ENCODE measurements at regions not wholly inside any gene's neighbourhood (a gene's known extent, or its start where the extent isn't known, plus 50 kb on each side); places are given as distances from the start of the nearest gene placed in this dataset.

DNA sequence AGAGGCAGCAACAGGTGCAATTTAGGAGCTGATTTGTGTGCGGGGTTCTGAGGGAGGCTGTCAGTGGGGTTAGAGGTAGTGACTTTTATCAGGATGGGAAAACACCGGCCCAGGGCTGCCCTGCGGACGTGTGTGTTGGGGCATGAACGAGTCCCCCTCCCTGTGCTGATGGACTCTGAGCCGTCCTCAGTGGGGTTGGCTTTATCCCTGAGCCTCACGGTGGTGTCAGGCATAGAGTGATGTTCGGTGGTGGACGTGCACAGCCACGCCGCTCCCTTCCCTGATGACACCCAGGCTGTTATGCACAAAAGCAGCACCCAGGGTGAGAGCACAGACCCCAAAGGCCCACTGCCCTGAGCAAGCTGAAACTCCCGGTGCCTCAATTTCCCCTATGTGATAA lies 809.1 kb downstream of the BRD1 start:
- no peaks in the 10 kb centered on the region for H3K27me3 ChIP-seq (ENCODE audit: insufficient read depth, poor library complexity, severe bottlenecking)
- DNase-seq (ENCODE audit: low read depth in 1 of 2, low spot score in 1 of 2): no peak
- TF ChIP-seq, protein P1, sequence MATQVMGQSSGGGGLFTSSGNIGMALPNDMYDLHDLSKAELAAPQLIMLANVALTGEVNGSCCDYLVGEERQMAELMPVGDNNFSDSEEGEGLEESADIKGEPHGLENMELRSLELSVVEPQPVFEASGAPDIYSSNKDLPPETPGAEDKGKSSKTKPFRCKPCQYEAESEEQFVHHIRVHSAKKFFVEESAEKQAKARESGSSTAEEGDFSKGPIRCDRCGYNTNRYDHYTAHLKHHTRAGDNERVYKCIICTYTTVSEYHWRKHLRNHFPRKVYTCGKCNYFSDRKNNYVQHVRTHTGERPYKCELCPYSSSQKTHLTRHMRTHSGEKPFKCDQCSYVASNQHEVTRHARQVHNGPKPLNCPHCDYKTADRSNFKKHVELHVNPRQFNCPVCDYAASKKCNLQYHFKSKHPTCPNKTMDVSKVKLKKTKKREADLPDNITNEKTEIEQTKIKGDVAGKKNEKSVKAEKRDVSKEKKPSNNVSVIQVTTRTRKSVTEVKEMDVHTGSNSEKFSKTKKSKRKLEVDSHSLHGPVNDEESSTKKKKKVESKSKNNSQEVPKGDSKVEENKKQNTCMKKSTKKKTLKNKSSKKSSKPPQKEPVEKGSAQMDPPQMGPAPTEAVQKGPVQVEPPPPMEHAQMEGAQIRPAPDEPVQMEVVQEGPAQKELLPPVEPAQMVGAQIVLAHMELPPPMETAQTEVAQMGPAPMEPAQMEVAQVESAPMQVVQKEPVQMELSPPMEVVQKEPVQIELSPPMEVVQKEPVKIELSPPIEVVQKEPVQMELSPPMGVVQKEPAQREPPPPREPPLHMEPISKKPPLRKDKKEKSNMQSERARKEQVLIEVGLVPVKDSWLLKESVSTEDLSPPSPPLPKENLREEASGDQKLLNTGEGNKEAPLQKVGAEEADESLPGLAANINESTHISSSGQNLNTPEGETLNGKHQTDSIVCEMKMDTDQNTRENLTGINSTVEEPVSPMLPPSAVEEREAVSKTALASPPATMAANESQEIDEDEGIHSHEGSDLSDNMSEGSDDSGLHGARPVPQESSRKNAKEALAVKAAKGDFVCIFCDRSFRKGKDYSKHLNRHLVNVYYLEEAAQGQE (IDR thresholded peaks at IDR 0.05; ENCODE audit: insufficient replicate concordance, low read depth): no peak
- TF ChIP-seq SPI1 (IDR thresholded peaks at IDR 0.05; ENCODE audit: borderline replicate concordance, low read depth) (no peak), POLR2AphosphoS5 (IDR thresholded peaks at IDR 0.05; ENCODE audit: low read depth) (no peak), GABPA (IDR thresholded peaks at IDR 0.05; ENCODE audit: low read depth) (no peak)
- TF ChIP-seq, protein P2, sequence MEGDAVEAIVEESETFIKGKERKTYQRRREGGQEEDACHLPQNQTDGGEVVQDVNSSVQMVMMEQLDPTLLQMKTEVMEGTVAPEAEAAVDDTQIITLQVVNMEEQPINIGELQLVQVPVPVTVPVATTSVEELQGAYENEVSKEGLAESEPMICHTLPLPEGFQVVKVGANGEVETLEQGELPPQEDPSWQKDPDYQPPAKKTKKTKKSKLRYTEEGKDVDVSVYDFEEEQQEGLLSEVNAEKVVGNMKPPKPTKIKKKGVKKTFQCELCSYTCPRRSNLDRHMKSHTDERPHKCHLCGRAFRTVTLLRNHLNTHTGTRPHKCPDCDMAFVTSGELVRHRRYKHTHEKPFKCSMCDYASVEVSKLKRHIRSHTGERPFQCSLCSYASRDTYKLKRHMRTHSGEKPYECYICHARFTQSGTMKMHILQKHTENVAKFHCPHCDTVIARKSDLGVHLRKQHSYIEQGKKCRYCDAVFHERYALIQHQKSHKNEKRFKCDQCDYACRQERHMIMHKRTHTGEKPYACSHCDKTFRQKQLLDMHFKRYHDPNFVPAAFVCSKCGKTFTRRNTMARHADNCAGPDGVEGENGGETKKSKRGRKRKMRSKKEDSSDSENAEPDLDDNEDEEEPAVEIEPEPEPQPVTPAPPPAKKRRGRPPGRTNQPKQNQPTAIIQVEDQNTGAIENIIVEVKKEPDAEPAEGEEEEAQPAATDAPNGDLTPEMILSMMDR (IDR thresholded peaks at IDR 0.05; ENCODE audit: insufficient read depth, low read length): no peak
- H3K27ac ChIP-seq (replicated peaks): no peak overlapping the region
- H3K4me3 ChIP-seq (replicated peaks; ENCODE audit: insufficient read depth, low read length): no peak overlapping the region

- DNase-seq (ENCODE audit: low read depth in 1 of 2, low spot score in 1 of 2): no peak
- Histone ChIP-seq H3K27ac (replicated peaks) (no peak overlapping the region), H3K4me3 (replicated peaks; ENCODE audit: insufficient read depth, low read length) (no peak overlapping the region), H3K27me3 (ENCODE audit: insufficient read depth, poor library complexity, severe bottlenecking) (no peaks in the 10 kb centered on the region)
- TF ChIP-seq GABPA (IDR thresholded peaks at IDR 0.05; ENCODE audit: low read depth): no peak
- TF ChIP-seq, protein P2 (IDR thresholded peaks at IDR 0.05; ENCODE audit: insufficient read depth, low read length): no peak
- TF ChIP-seq, protein P1 (IDR thresholded peaks at IDR 0.05; ENCODE audit: insufficient replicate concordance, low read depth): no peak
- no peak for TF ChIP-seq SPI1 (IDR thresholded peaks at IDR 0.05; ENCODE audit: borderline replicate concordance, low read depth)
- no peak for TF ChIP-seq POLR2AphosphoS5 (IDR thresholded peaks at IDR 0.05; ENCODE audit: low read depth)
Observed at GRCh38 chr22:49017482-49018329, 810.0 kb downstream of the BRD1 start.

- Histone ChIP-seq H3K4me3 (replicated peaks; ENCODE audit: insufficient read depth, low read length) (no peak overlapping the region), H3K27me3 (ENCODE audit: insufficient read depth, poor library complexity, severe bottlenecking) (no peaks in the 10 kb centered on the region), H3K27ac (replicated peaks) (no peak overlapping the region)
- TF ChIP-seq POLR2AphosphoS5 (IDR thresholded peaks at IDR 0.05; ENCODE audit: low read depth) (no peak), SPI1 (IDR thresholded peaks at IDR 0.05; ENCODE audit: borderline replicate concordance, low read depth) (no peak)
- no peak for DNase-seq (ENCODE audit: low read depth in 1 of 2, low spot score in 1 of 2)
Observed at GRCh38 chr22:49016909-49017481, 810.7 kb downstream of the BRD1 start.

Measured in HL-60 (cell line).